AG09309 (cell line): ENCODE measurements at regions not wholly inside any gene's neighbourhood (a gene's known extent, or its start where the extent isn't known, plus 50 kb on each side); places are given as distances from the start of the nearest gene placed in this dataset.
"Not testable (repeated sequence)": the region's sequence is repeated elsewhere in the genome, so short reads cannot be mapped to it uniquely, and the experiment has no call there.

Experiments
- DNase-seq: peaks from one replicate; pipeline ENCODE4 v3.0.0-alpha.2; 2010; ENCODE audit warnings: low read depth
- H3K4me3 ChIP-seq: 2 replicates; pipeline ENCODE4 v1.5.1; 2011; ENCODE audit warnings: mild to moderate bottlenecking, low read depth, low read length, moderate library complexity; ENCODE audit not compliant: control insufficient read depth
- CTCF ChIP-seq: IDR thresholded peaks from 2 replicates; pipeline ENCODE4 v1.5.1; 2011; ENCODE audit warnings: mild to moderate bottlenecking, low read depth, low read length, inconsistent platforms; ENCODE audit not compliant: insufficient read depth, control insufficient read depth; ENCODE audit errors: missing control alignments

- DNase-seq, result no peak
- H3K4me3 ChIP-seq, result no peak overlapping the region
- TF ChIP-seq CTCF, result no peak
These were observed 257.4 kb downstream of the THBS2 start for GRCh38 chr6:168996356-168996625.

GRCh38 chr6:168995526-168996355 lies 257.9 kb downstream of the THBS2 start:
- no peak for TF ChIP-seq CTCF
- no peak overlapping the region for H3K4me3 ChIP-seq
- DNase-seq, result no peak

- H3K4me3 ChIP-seq, result no peak overlapping the region
- TF ChIP-seq CTCF, result no peak
- no peak for DNase-seq
These were observed 258.7 kb downstream of the THBS2 start for GRCh38 chr6:168994956-168995355.

- DNase-seq, result no peak
- TF ChIP-seq CTCF, result no peak
- H3K4me3 ChIP-seq, result no peak overlapping the region
These were observed 261.1 kb downstream of the THBS2 start for GRCh38 chr6:168992446-168993144.

- not testable (repeated sequence) for DNase-seq, H3K4me3 ChIP-seq
These were observed 262.0 kb downstream of the THBS2 start for GRCh38 chr6:168991695-168992094.

- TF ChIP-seq CTCF, result no peak
- H3K4me3 ChIP-seq, result no peak overlapping the region
- no peak for DNase-seq
These were observed 263.5 kb downstream of the THBS2 start for GRCh38 chr6:168990019-168990751.

- no peak overlapping the region for H3K4me3 ChIP-seq
- TF ChIP-seq CTCF, result no peak
- DNase-seq, result no peak
These were observed 264.2 kb downstream of the THBS2 start for GRCh38 chr6:168989421-168989820.
